GM23338 (cell line): ENCODE measurements at regions not wholly inside any gene's neighbourhood (a gene's known extent, or its start where the extent isn't known, plus 50 kb on each side); places are given as distances from the start of the nearest gene placed in this dataset.

ENCODE experiments used
- ATAC-seq: fragments of 200-7000 bp; cut with Tn5 transposase; 3 replicates; pipeline ENCODE4 v1.9.1; 2020
- DNase-seq: peaks from one replicate; pipeline ENCODE4 v3.0.0-alpha.2; 2015; ENCODE audit warnings: low spot score
- H2AFZ ChIP-seq: fragments of 200-600 bp; sonication (generic); 2 replicates; pipeline ENCODE4 v1.8.0; 2016; ENCODE audit warnings: antibody characterized with exemption, mild to moderate bottlenecking, moderate library complexity
- H3F3A ChIP-seq: fragments of 200-600 bp; sonication (generic); replicated peaks from 2 replicates; pipeline ENCODE4 v1.8.0; 2017; ENCODE audit warnings: antibody characterized with exemption, mixed run types, low read depth
- H3K27ac ChIP-seq: fragments of 200-600 bp; sonication (generic); 2 replicates; pipeline ENCODE4 v1.6.1; 2016; ENCODE audit warnings: low read depth
- H3K27me3 ChIP-seq: fragments of 200-600 bp; sonication (generic); 2 replicates; pipeline ENCODE4 v1.8.0; 2016; ENCODE audit warnings: mild to moderate bottlenecking, mixed run types, moderate library complexity; ENCODE audit not compliant: insufficient read depth
- H3K36me3 ChIP-seq: fragments of 200-600 bp; sonication (generic); 2 replicates; pipeline ENCODE4 v1.8.0; 2016; ENCODE audit warnings: mild to moderate bottlenecking; ENCODE audit not compliant: insufficient read depth
- H3K4me1 ChIP-seq: fragments of 200-600 bp; sonication (generic); 2 replicates; pipeline ENCODE4 v1.8.0; 2016; ENCODE audit warnings: mild to moderate bottlenecking, moderate library complexity; ENCODE audit not compliant: insufficient read depth
- H3K4me2 ChIP-seq: fragments of 200-600 bp; sonication (generic); 2 replicates; pipeline ENCODE4 v1.7.1; 2017; ENCODE audit warnings: mixed run types
- H3K4me3 ChIP-seq: fragments of 200-600 bp; sonication (generic); 2 replicates; pipeline ENCODE4 v1.6.1; 2016; ENCODE audit warnings: mixed run types
- H3K79me2 ChIP-seq: fragments of 200-600 bp; sonication (generic); replicated peaks from 2 replicates; pipeline ENCODE4 v1.8.0; 2017; ENCODE audit warnings: mild to moderate bottlenecking; ENCODE audit not compliant: insufficient read depth
- H3K9me2 ChIP-seq: fragments of 200-600 bp; sonication (generic); 2 replicates; pipeline ENCODE4 v1.8.0; 2017; ENCODE audit not compliant: insufficient read depth
- H4K20me1 ChIP-seq: fragments of 200-600 bp; sonication (generic); replicated peaks from 2 replicates; pipeline ENCODE4 v1.8.0; 2017; ENCODE audit warnings: mild to moderate bottlenecking; ENCODE audit not compliant: insufficient read depth
- H3K27ac Mint-ChIP-seq: 2 replicates; pipeline ENCODE4 v1.8.0; 2020; ENCODE audit warnings: inconsistent platforms, mild to moderate bottlenecking, moderate library complexity, mixed read lengths
- H3K27me3 Mint-ChIP-seq: 3 replicates; pipeline ENCODE4 v1.8.0; 2022; ENCODE audit warnings: low read depth, mild to moderate bottlenecking, moderate library complexity, mixed read lengths, inconsistent platforms; ENCODE audit not compliant: insufficient read depth, poor library complexity
- H3K36me3 Mint-ChIP-seq: 3 replicates; pipeline ENCODE4 v1.8.0; 2021; ENCODE audit warnings: low read depth, mild to moderate bottlenecking, inconsistent platforms, moderate library complexity, mixed read lengths
- H3K4me1 Mint-ChIP-seq: 3 replicates; pipeline ENCODE4 v1.8.0; 2020; ENCODE audit warnings: mild to moderate bottlenecking, inconsistent platforms, mixed read lengths
- H3K4me3 Mint-ChIP-seq: 3 replicates; pipeline ENCODE4 v1.8.0; 2021; ENCODE audit warnings: moderate library complexity, mild to moderate bottlenecking, inconsistent platforms, mixed read lengths
- H3K9me3 Mint-ChIP-seq: 3 replicates; pipeline ENCODE4 v1.8.0; 2020; ENCODE audit warnings: moderate library complexity, mild to moderate bottlenecking, inconsistent platforms, mixed read lengths
- CTCF ChIP-seq, 2 experiments: fragments of 200-600 bp in 1 of 2; sonication (generic) in 1 of 2; conservative IDR thresholded peaks; 2 replicates each; pipeline versions ENCODE4 v1.5.1 to v1.6.1; 2016 to 2017; ENCODE audit warnings: antibody characterized with exemption in 2 of 2, low read depth in 2 of 2, mild to moderate bottlenecking in 2 of 2, moderate library complexity in 1 of 2
- EZH2 ChIP-seq: fragments of 200-600 bp; sonication (generic); IDR thresholded peaks from one replicate; pipeline ENCODE4 v1.8.0; 2017; ENCODE audit warnings: antibody characterized with exemption, mild to moderate bottlenecking, low read depth; ENCODE audit not compliant: unreplicated experiment
- EZH2phosphoT487 ChIP-seq: fragments of 200-600 bp; sonication (generic); IDR thresholded peaks from one replicate; pipeline ENCODE4 v1.8.1; 2018; ENCODE audit warnings: antibody characterized with exemption; ENCODE audit not compliant: unreplicated experiment
- JUNB ChIP-seq: IDR thresholded peaks from one replicate; pipeline ENCODE4 v1.6.1; 2016; ENCODE audit warnings: antibody characterized with exemption; ENCODE audit not compliant: unreplicated experiment
- NANOG ChIP-seq: IDR thresholded peaks from 2 replicates; pipeline ENCODE4 v1.6.1; 2016; ENCODE audit warnings: antibody characterized with exemption, borderline replicate concordance
- POLR2AphosphoS5 ChIP-seq: IDR thresholded peaks from 2 replicates; pipeline ENCODE4 v1.6.1; 2016; ENCODE audit warnings: antibody characterized with exemption, low read depth
- STAT1 ChIP-seq: IDR thresholded peaks from one replicate; pipeline ENCODE4 v1.6.1; 2016; ENCODE audit warnings: antibody characterized with exemption; ENCODE audit not compliant: unreplicated experiment
- ZNF462 ChIP-seq: fragments of 250-450 bp; sonication (Bioruptor Pico); IDR thresholded peaks from 2 replicates; pipeline ENCODE4 v1.5.0; 2020; ENCODE audit warnings: mild to moderate bottlenecking, moderate library complexity
- TF ChIP-seq, protein P1 (sequence below): IDR thresholded peaks from one replicate; pipeline ENCODE4 v1.6.1; 2018; ENCODE audit warnings: antibody characterized with exemption; ENCODE audit not compliant: unreplicated experiment
- TF ChIP-seq, protein P2 (sequence below): IDR thresholded peaks from 2 replicates; pipeline ENCODE4 v1.6.1; 2016; ENCODE audit warnings: antibody characterized with exemption

- H3K36me3 Mint-ChIP-seq = no peaks in the 10 kb centered on the region
- Histone ChIP-seq H3K27ac (no peak overlapping the region), H3K27me3 (no peaks in the 10 kb centered on the region), H2AFZ (no peak overlapping the region), H4K20me1 (no peaks in the 10 kb centered on the region), H3K79me2 (no peaks in the 10 kb centered on the region), H3K4me2 (no peak overlapping the region), H3K9me2 (no peaks in the 10 kb centered on the region), H3K36me3 (0 out of 2 replicates have a peak, but pooled peaks cover 2% of the 10 kb centered on the region), H3K4me3 (no peak overlapping the region), H3F3A (no peaks in the 10 kb centered on the region), H3K4me1 (no peaks in the 10 kb centered on the region)
- ATAC-seq (no peak), DNase-seq (no peak)
- H3K4me3 Mint-ChIP-seq = no peak overlapping the region
- peaks cover 8% of the 10 kb centered on the region; the same call in 2 of the 3 replicates for H3K9me3 Mint-ChIP-seq
- H3K27me3 Mint-ChIP-seq = no peaks in the 10 kb centered on the region
- H3K4me1 Mint-ChIP-seq = no peaks in the 10 kb centered on the region
- no peak for TF ChIP-seq EZH2
- no peak for TF ChIP-seq EZH2phosphoT487
- TF ChIP-seq STAT1 = no peak
- TF ChIP-seq POLR2AphosphoS5 = no peak
- TF ChIP-seq ZNF462 (CRISPR knock-in tag) = no peak
- TF ChIP-seq JUNB = no peak
- no peak overlapping the region for H3K27ac Mint-ChIP-seq
Measured at GRCh38 chr4:54159543-54159942, 59.6 kb downstream of the GSX2 start.

DNA sequence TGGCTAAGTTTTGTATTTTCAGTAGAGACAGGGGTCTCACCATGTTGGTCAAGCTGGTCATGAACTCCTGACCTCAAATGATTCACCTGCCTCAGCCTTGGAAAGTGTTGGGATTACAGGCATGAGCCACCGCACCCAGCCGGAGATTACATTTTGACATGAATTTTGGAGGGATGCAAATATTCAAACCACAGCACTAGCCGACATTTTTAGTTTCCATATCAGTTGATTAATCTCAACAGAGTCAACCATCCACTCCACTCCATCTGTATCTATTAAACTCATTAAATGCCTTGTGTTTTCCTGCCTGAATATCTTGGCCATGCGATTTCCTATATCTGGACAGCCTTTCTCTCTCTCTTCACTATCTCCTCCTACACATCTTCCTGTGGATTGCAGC, 64.1 kb upstream of the PDGFRA start:
- Histone ChIP-seq H3K27ac (no peak overlapping the region), H3K27me3 (no peaks in the 10 kb centered on the region), H3K4me1 (no peaks in the 10 kb centered on the region), H3K4me3 (no peak overlapping the region), H3F3A (no peaks in the 10 kb centered on the region), H4K20me1 (no peaks in the 10 kb centered on the region), H2AFZ (no peak overlapping the region), H3K36me3 (0 out of 2 replicates have a peak, but pooled peaks cover 2% of the 10 kb centered on the region), H3K79me2 (no peaks in the 10 kb centered on the region), H3K9me2 (no peaks in the 10 kb centered on the region), H3K4me2 (no peak overlapping the region)
- Mint-ChIP-seq H3K27me3 (peaks cover 4% of the 10 kb centered on the region), H3K36me3 (no peaks in the 10 kb centered on the region), H3K9me3 (no peaks in the 10 kb centered on the region; the same call in 2 of the 3 replicates), H3K4me1 (no peaks in the 10 kb centered on the region), H3K4me3 (no peak overlapping the region), H3K27ac (no peak overlapping the region)
- DNase-seq = no peak
- no peak for ATAC-seq
- TF ChIP-seq EZH2phosphoT487 (no peak), NANOG (no peak), CTCF (conservative IDR thresholded peaks at IDR 0.05; ENCODE audit: low read depth in 2 of 2) (no peak), EZH2 (no peak)
- TF ChIP-seq, protein P1, sequence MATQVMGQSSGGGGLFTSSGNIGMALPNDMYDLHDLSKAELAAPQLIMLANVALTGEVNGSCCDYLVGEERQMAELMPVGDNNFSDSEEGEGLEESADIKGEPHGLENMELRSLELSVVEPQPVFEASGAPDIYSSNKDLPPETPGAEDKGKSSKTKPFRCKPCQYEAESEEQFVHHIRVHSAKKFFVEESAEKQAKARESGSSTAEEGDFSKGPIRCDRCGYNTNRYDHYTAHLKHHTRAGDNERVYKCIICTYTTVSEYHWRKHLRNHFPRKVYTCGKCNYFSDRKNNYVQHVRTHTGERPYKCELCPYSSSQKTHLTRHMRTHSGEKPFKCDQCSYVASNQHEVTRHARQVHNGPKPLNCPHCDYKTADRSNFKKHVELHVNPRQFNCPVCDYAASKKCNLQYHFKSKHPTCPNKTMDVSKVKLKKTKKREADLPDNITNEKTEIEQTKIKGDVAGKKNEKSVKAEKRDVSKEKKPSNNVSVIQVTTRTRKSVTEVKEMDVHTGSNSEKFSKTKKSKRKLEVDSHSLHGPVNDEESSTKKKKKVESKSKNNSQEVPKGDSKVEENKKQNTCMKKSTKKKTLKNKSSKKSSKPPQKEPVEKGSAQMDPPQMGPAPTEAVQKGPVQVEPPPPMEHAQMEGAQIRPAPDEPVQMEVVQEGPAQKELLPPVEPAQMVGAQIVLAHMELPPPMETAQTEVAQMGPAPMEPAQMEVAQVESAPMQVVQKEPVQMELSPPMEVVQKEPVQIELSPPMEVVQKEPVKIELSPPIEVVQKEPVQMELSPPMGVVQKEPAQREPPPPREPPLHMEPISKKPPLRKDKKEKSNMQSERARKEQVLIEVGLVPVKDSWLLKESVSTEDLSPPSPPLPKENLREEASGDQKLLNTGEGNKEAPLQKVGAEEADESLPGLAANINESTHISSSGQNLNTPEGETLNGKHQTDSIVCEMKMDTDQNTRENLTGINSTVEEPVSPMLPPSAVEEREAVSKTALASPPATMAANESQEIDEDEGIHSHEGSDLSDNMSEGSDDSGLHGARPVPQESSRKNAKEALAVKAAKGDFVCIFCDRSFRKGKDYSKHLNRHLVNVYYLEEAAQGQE = no peak
- TF ChIP-seq, protein P2, sequence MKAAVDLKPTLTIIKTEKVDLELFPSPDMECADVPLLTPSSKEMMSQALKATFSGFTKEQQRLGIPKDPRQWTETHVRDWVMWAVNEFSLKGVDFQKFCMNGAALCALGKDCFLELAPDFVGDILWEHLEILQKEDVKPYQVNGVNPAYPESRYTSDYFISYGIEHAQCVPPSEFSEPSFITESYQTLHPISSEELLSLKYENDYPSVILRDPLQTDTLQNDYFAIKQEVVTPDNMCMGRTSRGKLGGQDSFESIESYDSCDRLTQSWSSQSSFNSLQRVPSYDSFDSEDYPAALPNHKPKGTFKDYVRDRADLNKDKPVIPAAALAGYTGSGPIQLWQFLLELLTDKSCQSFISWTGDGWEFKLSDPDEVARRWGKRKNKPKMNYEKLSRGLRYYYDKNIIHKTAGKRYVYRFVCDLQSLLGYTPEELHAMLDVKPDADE = no peak
